HepG2 (cell line): ENCODE measurements at regions not wholly inside any gene's neighbourhood (a gene's known extent, or its start where the extent isn't known, plus 50 kb on each side); places are given as distances from the start of the nearest gene placed in this dataset.
"Not testable (repeated sequence)": the region's sequence is repeated elsewhere in the genome, so short reads cannot be mapped to it uniquely, and the experiment has no call there.

Source experiments
- ATAC-seq: fragments of 200-7000 bp; cut with Tn5 transposase; 3 replicates; pipeline ENCODE4 v1.9.1; 2020; ENCODE audit warnings: mild to moderate bottlenecking, moderate library complexity
- BruUV-seq: library from RNA; stranded (reverse); fragments of 400-500 nt; replicated peaks from 2 replicates; lab custom pipeline; 2021; lab: Mats Ljungman, UMichigan
- CTCF ChIA-PET: fragments of 300-600 bp; formaldehyde crosslinking; extraction: SDS; loops from one replicate; lab custom pipeline; 2021; ENCODE audit warnings: low total read pairs, inconsistent platforms, low intra/inter-chr PET ratio; lab: Yijun Ruan, JAX
- POLR2A ChIA-PET: fragments of 350-600 bp; sonication (Branson Sonifier 250); formaldehyde crosslinking; loops from one replicate; lab custom pipeline; 2020; ENCODE audit warnings: antibody characterized with exemption, inconsistent platforms; lab: Yijun Ruan, JAX
- DNase-seq: peaks from one replicate; pipeline ENCODE4 v3.0.0-alpha.2; 2015; ENCODE audit warnings: low spot score
- FAIRE-seq: peaks from 3 replicates; lab custom pipeline; 2011; peaks lifted over from hg19 to GRCh38; lab: Jason Lieb, UNC
- H2AFZ ChIP-seq: one replicate; pipeline ENCODE4 v1.6.1; 2011; ENCODE audit warnings: low read length, inconsistent platforms
- H3K27ac ChIP-seq: fragments of 300-600 bp; 3 replicates; pipeline ENCODE4 v1.8.0; 2011; ENCODE audit warnings: mixed run types, mild to moderate bottlenecking, mixed read lengths, low read length, inconsistent platforms; ENCODE audit not compliant: insufficient read depth; ENCODE audit errors: extremely low read length
- H3K27me3 ChIP-seq, 2 experiments: fragments of 200-600 bp in 1 of 2; 2 replicates in 1 of 2; 3 replicates in 1 of 2; pipeline versions ENCODE4 v1.6.0 to v1.8.0; 2011; ENCODE audit warnings: low read length in 2 of 2, mild to moderate bottlenecking in 2 of 2, moderate library complexity in 2 of 2, inconsistent platforms in 1 of 2; ENCODE audit not compliant: insufficient read depth in 2 of 2, control insufficient read depth in 1 of 2
- H3K36me3 ChIP-seq, 2 experiments: fragments of 200-600 bp in 1 of 2; replicated peaks in 1 of 2; 2 replicates in 1 of 2; 3 replicates in 1 of 2; pipeline versions ENCODE4 v1.5.1 to v1.8.0; 2011; ENCODE audit warnings: low read length in 2 of 2, inconsistent platforms in 1 of 2; ENCODE audit not compliant: insufficient read depth in 2 of 2, control insufficient read depth in 1 of 2
- H3K4me1 ChIP-seq: 2 replicates; pipeline ENCODE4 v1.5.1; 2012; ENCODE audit warnings: low read length, inconsistent platforms; ENCODE audit not compliant: insufficient read depth
- H3K4me2 ChIP-seq: 2 replicates; pipeline ENCODE4 v1.6.0; 2011; ENCODE audit warnings: low read depth, low read length, inconsistent platforms
- H3K4me3 ChIP-seq, 3 experiments: fragments of 200-600 bp in 1 of 3; sonication (generic), shearing (Covaris generic) in 1 of 3; replicated peaks in 1 of 3; 2 replicates each; pipeline ENCODE4 v1.5.1; 2011 to 2016; ENCODE audit warnings: low read length in 3 of 3, inconsistent platforms in 2 of 3, low read depth in 2 of 3, mild to moderate bottlenecking in 2 of 3, control low read depth in 1 of 3, mixed read lengths in 1 of 3; ENCODE audit not compliant: insufficient read depth in 1 of 3
- H3K79me2 ChIP-seq: one replicate; pipeline ENCODE4 v1.6.1; 2011; ENCODE audit warnings: low read length, inconsistent platforms; ENCODE audit not compliant: insufficient read depth
- H3K9ac ChIP-seq: 2 replicates; pipeline ENCODE4 v1.6.0; 2011; ENCODE audit warnings: mild to moderate bottlenecking, low read depth, low read length, inconsistent platforms; ENCODE audit not compliant: insufficient read depth
- H3K9me3 ChIP-seq: 2 replicates; pipeline ENCODE4 v1.5.1; 2012; ENCODE audit warnings: mild to moderate bottlenecking, low read length
- H4K20me1 ChIP-seq: 2 replicates; pipeline ENCODE4 v1.6.0; 2011; ENCODE audit warnings: inconsistent platforms, mild to moderate bottlenecking, low read length, moderate library complexity; ENCODE audit not compliant: insufficient read depth
- SATB2 ChIP-seq: sonication (generic); formaldehyde crosslinking; IDR thresholded peaks from 2 replicates; pipeline ENCODE4 v1.5.0; 2020; ENCODE audit warnings: missing genetic modification reagents
- ZBTB1 ChIP-seq: sonication (generic); formaldehyde crosslinking; IDR thresholded peaks from 2 replicates; pipeline ENCODE4 v1.4.0; 2020; ENCODE audit warnings: missing genetic modification reagents, borderline replicate concordance
- ZFAT ChIP-seq: sonication (generic); formaldehyde crosslinking; conservative IDR thresholded peaks from 2 replicates; pipeline ENCODE4 v1.8.1; 2023; ENCODE audit warnings: missing genetic modification reagents, inconsistent platforms
- WGBS: methylation state at CpG from one replicate; pipeline ENCODE4 v1.1.6; 2017; ENCODE audit warnings: low lambda C conversion rate; 5-methylcytosine and 5-hydroxymethylcytosine counted together
- in situ Hi-C: cut with HindIII; loops from 2 replicates; pipeline ENCODE4 v1.10.0; 2017; ENCODE audit warnings: low pct_unique_long_range_greater_than_20kb; ENCODE audit not compliant: extremely low pct_ligation_motif_present
- intact Hi-C: fragments of 100-400 bp; cut with micrococcal nuclease; formaldehyde crosslinking; loops from one replicate; pipeline ENCODE4 v1.10.0; 2022; ENCODE audit not compliant: unreplicated experiment

DNA sequence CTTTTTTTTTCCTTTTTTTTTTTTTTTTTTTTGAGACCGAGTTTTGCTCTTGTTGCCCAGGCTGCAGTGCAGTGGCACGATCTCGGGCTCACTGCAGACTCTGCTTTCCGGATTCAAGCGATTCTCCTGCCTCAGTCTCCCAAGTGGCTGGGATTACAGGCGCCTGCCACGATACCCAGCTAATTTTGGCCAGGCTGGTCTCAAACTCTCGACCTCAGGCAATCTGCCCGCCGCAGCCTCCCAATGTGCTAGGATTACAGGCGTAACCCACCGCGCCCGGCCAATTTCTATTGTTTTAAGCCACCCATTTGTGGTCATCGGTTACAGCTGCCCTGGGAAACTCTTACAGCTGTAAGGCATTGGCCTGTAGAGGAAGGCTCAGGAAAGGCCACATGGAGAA, 617.7 kb downstream of the GABRG2 start:
- intact Hi-C loops (no loop called here), in situ Hi-C loops (no loop called here)
- 35% methylated on average over 15 of the region's 15 CpGs for WGBS
- CTCF ChIA-PET = no interaction called here
- H3K27me3 ChIP-seq = no peaks in the 10 kb centered on the region
- TF ChIP-seq ZBTB1 (CRISPR knock-in tag) (no peak), SATB2 (CRISPR knock-in tag) (no peak), ZFAT (no peak)
- H3K9me3 ChIP-seq = peaks cover 95% of the 10 kb centered on the region
- H3K4me3 ChIP-seq = no peak overlapping the region
- no peak overlapping the region for H3K9ac ChIP-seq
- no peaks in the 10 kb centered on the region for H3K79me2 ChIP-seq
- DNase-seq (no peak), ATAC-seq (no peak), FAIRE-seq (no peak)
- no peaks in the 10 kb centered on the region for H3K4me1 ChIP-seq
- no peaks in the 10 kb centered on the region for H3K36me3 ChIP-seq
- no peaks in the 10 kb centered on the region for H4K20me1 ChIP-seq
- no TSS peak for BruUV-seq
- H3K4me2 ChIP-seq = no peak overlapping the region
- H3K27ac ChIP-seq = no peak overlapping the region
- POLR2A ChIA-PET = no interaction called here
- H2AFZ ChIP-seq = no peak overlapping the region

DNA sequence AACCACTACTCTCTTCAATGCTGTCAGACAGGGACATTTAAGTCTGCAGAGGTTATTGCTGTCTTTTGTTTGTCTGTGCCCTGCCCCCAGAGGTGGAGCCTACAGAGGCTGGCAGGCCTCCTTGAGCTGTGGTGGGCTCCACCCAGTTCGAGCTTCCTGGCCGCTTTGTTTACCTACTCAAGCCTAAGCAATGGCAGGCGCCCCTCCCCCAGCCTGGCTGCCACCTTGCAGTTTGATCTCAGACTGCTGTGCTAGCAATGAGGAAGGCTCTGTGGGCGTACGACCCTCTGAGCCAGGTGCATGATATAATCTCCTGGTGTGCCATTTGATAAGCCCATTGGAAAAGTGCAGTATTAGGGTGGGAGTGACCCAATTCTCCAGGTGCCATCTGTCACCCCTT, 628.7 kb downstream of the GABRG2 start:
- in situ Hi-C loops, H3K4me1 ChIP-seq, intact Hi-C loops, H3K36me3 ChIP-seq, BruUV-seq, H4K20me1 ChIP-seq, FAIRE-seq, H3K9ac ChIP-seq, H3K4me3 ChIP-seq, H3K27ac ChIP-seq, H3K27me3 ChIP-seq, DNase-seq, ATAC-seq, H3K79me2 ChIP-seq, H2AFZ ChIP-seq, H3K4me2 ChIP-seq, POLR2A ChIA-PET, CTCF ChIA-PET: not testable (repeated sequence)
- no CpG with 5 or more reads among the region's 5 CpGs for WGBS
- H3K9me3 ChIP-seq = peaks cover 38% of the 10 kb centered on the region
